ENCODE measurements at regions not wholly inside any gene's neighbourhood (a gene's known extent, or its start where the extent isn't known, plus 50 kb on each side); places are given as distances from the start of the nearest gene placed in this dataset.

- H3K9ac ChIP-seq (ENCODE audit: low read length in 2 of 2), result no peak overlapping the region
- peaks cover 0 to 2% of the 10 kb centered on the region in 2 donors for H3K27me3 ChIP-seq (ENCODE audit: control insufficient read depth in 1 of 2, insufficient read depth in 2 of 2, low read length in 2 of 2)
- no peaks in the 10 kb centered on the region for H3K4me1 ChIP-seq (ENCODE audit: control insufficient read depth, insufficient read depth, low read length)
- H3K9me3 ChIP-seq (ENCODE audit: control insufficient read depth in 2 of 2, low read length in 2 of 2), result no peaks in the 10 kb centered on the region
- H3K27ac ChIP-seq (ENCODE audit: low read length), result no peak overlapping the region
- H3K36me3 ChIP-seq (ENCODE audit: control insufficient read depth in 2 of 2, insufficient read depth in 2 of 2, low read length in 2 of 2), result no peaks in the 10 kb centered on the region
- no peak overlapping the region for H3K4me3 ChIP-seq (ENCODE audit: low read length in 2 of 2)
Observed at GRCh38 chr16:49128740-49129139, 152.9 kb downstream of the CBLN1 start.

GRCh38 chr16:49127103-49127502 lies 154.5 kb downstream of the CBLN1 start:
- Histone ChIP-seq H3K4me1 (ENCODE audit: control insufficient read depth, insufficient read depth, low read length) (no peaks in the 10 kb centered on the region), H3K9me3 (ENCODE audit: control insufficient read depth in 2 of 2, low read length in 2 of 2) (no peaks in the 10 kb centered on the region), H3K36me3 (ENCODE audit: control insufficient read depth in 2 of 2, insufficient read depth in 2 of 2, low read length in 2 of 2) (no peaks in the 10 kb centered on the region), H3K27ac (ENCODE audit: low read length) (no peak overlapping the region), H3K27me3 (ENCODE audit: control insufficient read depth in 1 of 2, insufficient read depth in 2 of 2, low read length in 2 of 2) (peaks cover 0 to 2% of the 10 kb centered on the region in 2 donors), H3K9ac (ENCODE audit: low read length in 2 of 2) (no peak overlapping the region), H3K4me3 (ENCODE audit: low read length in 2 of 2) (no peak overlapping the region)

DNA sequence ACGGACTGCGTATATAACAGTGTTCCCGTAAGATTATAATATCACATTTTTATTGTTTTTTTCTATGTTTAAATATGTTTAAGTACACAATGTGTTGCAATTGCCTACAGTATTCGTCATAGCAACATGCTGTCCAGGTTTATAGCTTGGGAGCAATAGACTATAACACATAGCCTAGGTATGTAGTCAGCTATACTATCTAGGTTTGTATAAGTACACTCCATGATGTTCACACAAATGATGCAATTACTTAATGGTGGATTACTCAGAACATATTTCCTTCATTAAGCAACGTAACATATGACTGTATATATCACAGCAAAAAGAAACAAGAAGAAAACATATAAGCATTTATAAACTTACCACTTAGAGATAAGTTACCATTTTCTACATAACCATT lies 160.0 kb downstream of the CBLN1 start:
- H3K4me1 ChIP-seq (ENCODE audit: control insufficient read depth, insufficient read depth, low read length), result no peaks in the 10 kb centered on the region
- no peaks in the 10 kb centered on the region for H3K27me3 ChIP-seq (ENCODE audit: control insufficient read depth in 1 of 2, insufficient read depth in 2 of 2, low read length in 2 of 2)
- no peaks in the 10 kb centered on the region for H3K9me3 ChIP-seq (ENCODE audit: control insufficient read depth in 2 of 2, low read length in 2 of 2)

GRCh38 chr16:49120631-49121030 lies 161.0 kb downstream of the CBLN1 start:
- H3K4me1 ChIP-seq (ENCODE audit: control insufficient read depth, insufficient read depth, low read length), result no peaks in the 10 kb centered on the region
- no peaks in the 10 kb centered on the region for H3K9me3 ChIP-seq (ENCODE audit: control insufficient read depth in 2 of 2, low read length in 2 of 2)
- H3K9ac ChIP-seq (ENCODE audit: low read length in 2 of 2), result no peak overlapping the region
- no peaks in the 10 kb centered on the region for H3K36me3 ChIP-seq (ENCODE audit: control insufficient read depth in 2 of 2, insufficient read depth in 2 of 2, low read length in 2 of 2)
- H3K4me3 ChIP-seq (ENCODE audit: low read length in 2 of 2), result no peak overlapping the region
- H3K27ac ChIP-seq (ENCODE audit: low read length), result no peak overlapping the region
- H3K27me3 ChIP-seq (ENCODE audit: control insufficient read depth in 1 of 2, insufficient read depth in 2 of 2, low read length in 2 of 2), result no peaks in the 10 kb centered on the region

More for the DNA sequence above, 160.0 kb downstream of the CBLN1 start:
- Histone ChIP-seq H3K36me3 (ENCODE audit: control insufficient read depth in 2 of 2, insufficient read depth in 2 of 2, low read length in 2 of 2) (no peaks in the 10 kb centered on the region), H3K27ac (ENCODE audit: low read length) (no peak overlapping the region), H3K9ac (ENCODE audit: low read length in 2 of 2) (no peak overlapping the region), H3K4me3 (ENCODE audit: low read length in 2 of 2) (no peak overlapping the region)

DNA sequence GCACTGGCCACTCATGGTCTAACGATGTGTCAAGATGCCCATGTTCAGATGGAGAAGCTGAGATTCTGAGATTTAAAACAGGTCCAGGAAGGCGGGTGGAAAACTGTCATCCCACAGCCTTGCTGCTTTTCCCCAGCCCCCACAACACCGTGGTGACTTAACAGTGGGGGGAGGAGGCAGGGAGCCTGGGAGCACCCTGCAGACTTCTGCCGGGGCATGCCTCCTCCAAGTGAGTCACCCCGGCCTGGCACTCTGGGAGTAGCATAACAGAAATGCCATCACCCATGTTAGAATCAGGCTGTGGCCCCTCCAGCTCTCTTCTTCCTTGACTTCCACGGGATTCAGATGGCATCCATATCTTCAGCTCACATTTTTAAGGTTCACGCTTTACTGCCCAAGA lies 164.8 kb downstream of the CBLN1 start:
- Histone ChIP-seq H3K9me3 (ENCODE audit: control insufficient read depth in 2 of 2, low read length in 2 of 2) (no peaks in the 10 kb centered on the region), H3K36me3 (ENCODE audit: control insufficient read depth in 2 of 2, insufficient read depth in 2 of 2, low read length in 2 of 2) (no peaks in the 10 kb centered on the region), H3K4me1 (ENCODE audit: control insufficient read depth, insufficient read depth, low read length) (peaks cover 2% of the 10 kb centered on the region), H3K27ac (ENCODE audit: low read length) (no peak overlapping the region), H3K4me3 (ENCODE audit: low read length in 2 of 2) (no peak overlapping the region), H3K9ac (ENCODE audit: low read length in 2 of 2) (no peak overlapping the region), H3K27me3 (ENCODE audit: control insufficient read depth in 1 of 2, insufficient read depth in 2 of 2, low read length in 2 of 2) (no peaks in the 10 kb centered on the region)

DNA sequence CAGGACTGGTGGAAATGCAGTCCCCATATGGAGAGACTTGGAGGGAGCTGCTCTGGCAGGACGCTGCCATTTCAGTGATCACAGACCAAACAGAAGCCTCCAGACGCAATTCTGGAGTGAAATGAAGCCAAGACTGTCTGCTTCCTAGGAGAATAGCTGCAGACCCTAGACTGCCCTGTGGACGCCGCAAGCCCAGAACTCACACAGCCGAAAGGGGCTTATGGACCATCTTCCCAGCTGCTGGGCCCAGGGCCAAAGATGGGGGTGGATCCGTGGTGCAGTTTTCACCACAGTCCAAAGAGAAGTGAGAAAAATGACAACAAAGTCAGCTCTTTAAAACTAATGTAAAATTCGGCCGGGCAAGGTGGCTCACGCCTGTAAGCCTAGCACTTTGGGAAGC lies 165.7 kb downstream of the CBLN1 start:
- Histone ChIP-seq H3K4me3 (ENCODE audit: low read length in 2 of 2) (no peak overlapping the region), H3K27ac (ENCODE audit: low read length) (no peak overlapping the region)

DNA sequence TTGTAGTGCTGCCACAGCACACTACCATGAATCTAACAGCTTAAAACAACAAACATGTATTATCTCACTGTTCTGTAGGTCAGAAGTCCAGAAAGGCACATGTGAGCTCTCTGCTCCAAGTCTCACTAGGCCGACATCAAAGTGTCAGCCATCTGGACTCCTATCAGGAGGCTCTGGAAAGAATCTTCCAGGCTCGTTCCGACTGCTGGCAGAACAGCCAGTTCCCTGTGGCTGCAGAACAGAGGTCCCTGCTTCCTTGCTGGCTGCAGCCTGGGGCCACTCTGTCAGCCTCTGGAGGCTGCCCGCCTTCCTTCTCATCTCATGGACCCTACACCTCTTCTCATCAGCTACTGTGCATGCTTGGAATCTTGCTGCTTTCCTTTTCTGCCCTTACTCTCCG lies 168.9 kb downstream of the CBLN1 start:
- H3K9me3 ChIP-seq (ENCODE audit: control insufficient read depth in 2 of 2, low read length in 2 of 2), result no peaks in the 10 kb centered on the region
- H3K4me1 ChIP-seq (ENCODE audit: control insufficient read depth, insufficient read depth, low read length), result peaks cover 2% of the 10 kb centered on the region
- no peak overlapping the region for H3K4me3 ChIP-seq (ENCODE audit: low read length in 2 of 2)
- no peak overlapping the region for H3K9ac ChIP-seq (ENCODE audit: low read length in 2 of 2)
- H3K27ac ChIP-seq (ENCODE audit: low read length), result no peak overlapping the region
- H3K36me3 ChIP-seq (ENCODE audit: control insufficient read depth in 2 of 2, insufficient read depth in 2 of 2, low read length in 2 of 2), result no peaks in the 10 kb centered on the region
- no peaks in the 10 kb centered on the region for H3K27me3 ChIP-seq (ENCODE audit: control insufficient read depth in 1 of 2, insufficient read depth in 2 of 2, low read length in 2 of 2)

More for the DNA sequence above, 165.7 kb downstream of the CBLN1 start:
- Histone ChIP-seq H3K4me1 (ENCODE audit: control insufficient read depth, insufficient read depth, low read length) (peaks cover 2% of the 10 kb centered on the region), H3K9me3 (ENCODE audit: control insufficient read depth in 2 of 2, low read length in 2 of 2) (no peaks in the 10 kb centered on the region), H3K27me3 (ENCODE audit: control insufficient read depth in 1 of 2, insufficient read depth in 2 of 2, low read length in 2 of 2) (no peaks in the 10 kb centered on the region), H3K9ac (ENCODE audit: low read length in 2 of 2) (no peak overlapping the region), H3K36me3 (ENCODE audit: control insufficient read depth in 2 of 2, insufficient read depth in 2 of 2, low read length in 2 of 2) (no peaks in the 10 kb centered on the region)

- Histone ChIP-seq H3K4me3 (ENCODE audit: low read length in 2 of 2) (no peak overlapping the region), H3K36me3 (ENCODE audit: control insufficient read depth in 2 of 2, insufficient read depth in 2 of 2, low read length in 2 of 2) (no peaks in the 10 kb centered on the region), H3K4me1 (ENCODE audit: control insufficient read depth, insufficient read depth, low read length) (peaks cover 2% of the 10 kb centered on the region), H3K27ac (ENCODE audit: low read length) (no peak overlapping the region), H3K27me3 (ENCODE audit: control insufficient read depth in 1 of 2, insufficient read depth in 2 of 2, low read length in 2 of 2) (no peaks in the 10 kb centered on the region), H3K9me3 (ENCODE audit: control insufficient read depth in 2 of 2, low read length in 2 of 2) (no peaks in the 10 kb centered on the region), H3K9ac (ENCODE audit: low read length in 2 of 2) (no peak overlapping the region)
Observed at GRCh38 chr16:49111351-49111750, 170.3 kb downstream of the CBLN1 start.

GRCh38 chr16:49108611-49109010 lies 173.0 kb downstream of the CBLN1 start:
- peaks cover 2% of the 10 kb centered on the region for H3K4me1 ChIP-seq (ENCODE audit: control insufficient read depth, insufficient read depth, low read length)

GRCh38 chr16:49103298-49103697 lies 178.3 kb downstream of the CBLN1 start:
- Histone ChIP-seq H3K9me3 (ENCODE audit: control insufficient read depth in 2 of 2, low read length in 2 of 2) (peaks cover 0 to 2% of the 10 kb centered on the region in 2 donors), H3K4me3 (ENCODE audit: low read length in 2 of 2) (no peak overlapping the region), H3K4me1 (ENCODE audit: control insufficient read depth, insufficient read depth, low read length) (no peaks in the 10 kb centered on the region), H3K27ac (ENCODE audit: low read length) (no peak overlapping the region), H3K27me3 (ENCODE audit: control insufficient read depth in 1 of 2, insufficient read depth in 2 of 2, low read length in 2 of 2) (no peaks in the 10 kb centered on the region), H3K36me3 (ENCODE audit: control insufficient read depth in 2 of 2, insufficient read depth in 2 of 2, low read length in 2 of 2) (no peaks in the 10 kb centered on the region), H3K9ac (ENCODE audit: low read length in 2 of 2) (no peak overlapping the region)

More at GRCh38 chr16:49108611-49109010, 173.0 kb downstream of the CBLN1 start:
- Histone ChIP-seq H3K4me3 (ENCODE audit: low read length in 2 of 2) (no peak overlapping the region), H3K27me3 (ENCODE audit: control insufficient read depth in 1 of 2, insufficient read depth in 2 of 2, low read length in 2 of 2) (no peaks in the 10 kb centered on the region), H3K36me3 (ENCODE audit: control insufficient read depth in 2 of 2, insufficient read depth in 2 of 2, low read length in 2 of 2) (no peaks in the 10 kb centered on the region), H3K27ac (ENCODE audit: low read length) (no peak overlapping the region), H3K9me3 (ENCODE audit: control insufficient read depth in 2 of 2, low read length in 2 of 2) (no peaks in the 10 kb centered on the region), H3K9ac (ENCODE audit: low read length in 2 of 2) (no peak overlapping the region)

DNA sequence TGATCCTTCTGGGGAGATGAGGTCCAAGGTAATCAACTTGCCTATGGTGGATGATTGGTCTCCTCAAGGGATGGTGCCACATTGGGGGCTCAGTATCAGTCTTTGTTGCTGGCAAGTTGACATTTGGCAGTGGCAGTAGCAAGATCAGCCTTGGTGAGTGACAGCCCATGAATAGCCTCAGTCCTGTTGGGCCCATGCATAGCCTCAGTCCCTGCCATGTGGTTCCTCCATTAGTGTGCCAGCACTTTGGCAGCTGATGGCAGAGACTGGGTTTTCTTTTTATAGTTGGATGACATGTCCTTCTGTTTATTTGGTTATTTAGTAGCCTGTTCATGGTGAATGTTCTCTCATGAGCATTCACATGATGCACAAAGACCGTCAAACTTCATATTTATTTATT lies 179.6 kb downstream of the CBLN1 start:
- no peaks in the 10 kb centered on the region for H3K27me3 ChIP-seq (ENCODE audit: control insufficient read depth in 1 of 2, insufficient read depth in 2 of 2, low read length in 2 of 2)
- no peak overlapping the region for H3K4me3 ChIP-seq (ENCODE audit: low read length in 2 of 2)
- no peaks in the 10 kb centered on the region for H3K4me1 ChIP-seq (ENCODE audit: control insufficient read depth, insufficient read depth, low read length)
- no peak overlapping the region for H3K27ac ChIP-seq (ENCODE audit: low read length)
- peaks cover 0 to 2% of the 10 kb centered on the region in 2 donors for H3K9me3 ChIP-seq (ENCODE audit: control insufficient read depth in 2 of 2, low read length in 2 of 2)
- no peak overlapping the region for H3K9ac ChIP-seq (ENCODE audit: low read length in 2 of 2)
- H3K36me3 ChIP-seq (ENCODE audit: control insufficient read depth in 2 of 2, insufficient read depth in 2 of 2, low read length in 2 of 2), result no peaks in the 10 kb centered on the region

Measured in stomach smooth muscle (tissue), 2 donors.